GM18508 (cell line): ENCODE measurements at regions not wholly inside any gene's neighbourhood (a gene's known extent, or its start where the extent isn't known, plus 50 kb on each side); places are given as distances from the start of the nearest gene placed in this dataset.

Experiments
- ATAC-seq: cut with Tn5 transposase; IDR thresholded peaks from one replicate; pipeline ENCODE4 v1.9.1; 2021; ENCODE audit warnings: moderate number of reproducible peaks; ENCODE audit not compliant: insufficient read depth, unreplicated experiment

- no peak for ATAC-seq
These were observed 140.1 kb upstream of the LRFN2 start for GRCh38 chr6:40727271-40727670.

- no peak for ATAC-seq
These were observed 139.7 kb upstream of the LRFN2 start for GRCh38 chr6:40726853-40727252.

- ATAC-seq = no peak
These were observed 138.2 kb upstream of the LRFN2 start for GRCh38 chr6:40725390-40725789.

GRCh38 chr6:40724886-40725285 is 137.7 kb upstream of the LRFN2 start:
- ATAC-seq = no peak

DNA sequence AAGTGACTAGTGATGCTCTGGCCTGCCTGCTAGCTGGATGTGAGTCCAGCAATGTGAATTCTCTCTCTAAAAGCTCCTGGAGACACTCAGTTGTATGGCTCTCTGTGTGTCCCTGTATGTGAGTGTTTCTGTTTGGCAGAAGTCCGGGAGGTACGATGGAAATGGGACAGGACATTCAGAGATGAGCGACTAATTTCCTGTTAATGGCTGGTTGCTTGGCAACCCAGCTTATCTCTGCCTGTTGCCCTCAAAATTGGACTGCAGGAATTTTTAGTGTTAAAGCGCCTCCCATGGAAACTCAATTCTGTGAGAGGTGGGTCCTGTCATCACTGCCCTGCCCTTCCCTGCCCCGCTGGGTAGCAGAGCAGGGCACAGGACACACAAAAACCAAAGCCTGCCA is 136.8 kb upstream of the LRFN2 start:
- ATAC-seq = no peak

GRCh38 chr6:40722553-40723258 is 135.5 kb upstream of the LRFN2 start:
- no peak for ATAC-seq

- ATAC-seq = no peak
These were observed 134.9 kb upstream of the LRFN2 start for GRCh38 chr6:40722091-40722490.

- ATAC-seq = no peak
These were observed 134.2 kb upstream of the LRFN2 start for GRCh38 chr6:40721271-40721952.

- ATAC-seq = no peak
These were observed 133.2 kb upstream of the LRFN2 start for GRCh38 chr6:40720375-40720748.

- ATAC-seq = no peak
These were observed 132.7 kb upstream of the LRFN2 start for GRCh38 chr6:40719671-40720374.

GRCh38 chr6:40718401-40718800 is 131.2 kb upstream of the LRFN2 start:
- ATAC-seq = no peak

DNA sequence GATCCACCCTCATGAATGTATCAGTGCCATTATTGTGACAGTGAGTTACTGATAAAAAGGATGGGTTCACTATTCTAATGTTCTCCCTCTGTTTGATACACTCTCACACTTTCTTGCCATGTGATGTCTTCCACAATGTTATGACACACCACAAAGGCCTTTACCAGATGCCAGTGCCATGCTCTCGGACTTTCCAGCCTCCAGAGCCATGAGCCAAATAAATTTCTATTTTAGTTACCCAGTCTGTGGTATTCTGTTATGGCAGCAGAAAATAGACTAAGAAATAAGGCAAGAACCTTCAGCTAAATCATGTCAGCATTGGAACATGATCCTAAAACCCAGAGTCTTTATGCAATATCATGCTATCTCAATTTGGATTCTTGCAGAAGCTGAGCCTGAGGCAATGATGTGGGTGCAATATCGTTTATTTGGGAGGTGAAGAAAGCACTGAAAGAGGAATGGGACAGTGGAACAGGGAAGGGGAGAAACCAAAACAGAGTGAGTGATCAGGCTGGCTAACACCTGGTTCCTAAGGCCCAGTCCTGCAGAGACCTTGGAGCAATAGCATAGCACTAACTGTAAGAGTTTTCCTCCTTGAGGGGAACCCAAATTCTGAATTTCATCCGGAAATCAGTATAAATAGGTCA is 130.4 kb upstream of the LRFN2 start:
- no peak for ATAC-seq

DNA sequence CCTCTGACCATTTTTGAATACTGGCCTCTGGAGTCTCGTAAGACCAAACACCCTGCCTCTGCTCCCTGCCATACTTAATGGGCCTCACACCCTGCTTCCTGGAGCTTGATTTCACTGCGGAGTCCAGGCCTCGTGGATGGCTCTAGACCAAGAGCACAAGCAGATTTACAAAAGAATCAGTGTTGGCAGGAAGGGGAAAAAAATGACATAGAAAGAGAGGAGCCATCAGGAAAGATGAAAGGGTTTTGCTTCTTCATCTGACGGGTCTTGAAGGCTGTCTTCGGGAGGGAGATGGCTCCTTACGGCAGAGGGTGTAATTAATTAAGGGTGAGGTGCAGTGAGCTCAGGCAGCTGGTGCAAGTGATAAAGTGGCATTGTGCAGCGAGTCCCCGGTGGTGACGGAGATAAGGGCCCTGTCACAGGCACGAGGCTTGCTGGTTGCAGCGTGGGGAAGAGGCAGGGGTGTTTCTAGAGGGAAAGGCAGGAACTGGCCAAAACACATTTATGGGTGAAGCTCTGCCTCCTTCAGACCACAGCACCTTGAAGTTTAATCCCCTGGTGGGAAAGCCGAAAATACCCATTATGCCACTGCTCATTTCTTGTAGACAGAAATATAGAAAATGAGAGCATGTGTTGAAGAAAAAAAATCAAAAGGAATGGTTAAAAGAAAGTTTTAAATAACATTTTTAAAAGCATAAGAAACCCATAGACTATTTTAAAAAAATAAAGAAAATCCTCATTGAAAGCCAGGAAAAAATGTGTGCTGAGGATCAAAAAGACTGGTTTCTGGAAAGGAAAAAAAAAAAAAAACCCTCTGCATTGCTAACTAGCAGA is 128.6 kb upstream of the LRFN2 start:
- no peak for ATAC-seq

DNA sequence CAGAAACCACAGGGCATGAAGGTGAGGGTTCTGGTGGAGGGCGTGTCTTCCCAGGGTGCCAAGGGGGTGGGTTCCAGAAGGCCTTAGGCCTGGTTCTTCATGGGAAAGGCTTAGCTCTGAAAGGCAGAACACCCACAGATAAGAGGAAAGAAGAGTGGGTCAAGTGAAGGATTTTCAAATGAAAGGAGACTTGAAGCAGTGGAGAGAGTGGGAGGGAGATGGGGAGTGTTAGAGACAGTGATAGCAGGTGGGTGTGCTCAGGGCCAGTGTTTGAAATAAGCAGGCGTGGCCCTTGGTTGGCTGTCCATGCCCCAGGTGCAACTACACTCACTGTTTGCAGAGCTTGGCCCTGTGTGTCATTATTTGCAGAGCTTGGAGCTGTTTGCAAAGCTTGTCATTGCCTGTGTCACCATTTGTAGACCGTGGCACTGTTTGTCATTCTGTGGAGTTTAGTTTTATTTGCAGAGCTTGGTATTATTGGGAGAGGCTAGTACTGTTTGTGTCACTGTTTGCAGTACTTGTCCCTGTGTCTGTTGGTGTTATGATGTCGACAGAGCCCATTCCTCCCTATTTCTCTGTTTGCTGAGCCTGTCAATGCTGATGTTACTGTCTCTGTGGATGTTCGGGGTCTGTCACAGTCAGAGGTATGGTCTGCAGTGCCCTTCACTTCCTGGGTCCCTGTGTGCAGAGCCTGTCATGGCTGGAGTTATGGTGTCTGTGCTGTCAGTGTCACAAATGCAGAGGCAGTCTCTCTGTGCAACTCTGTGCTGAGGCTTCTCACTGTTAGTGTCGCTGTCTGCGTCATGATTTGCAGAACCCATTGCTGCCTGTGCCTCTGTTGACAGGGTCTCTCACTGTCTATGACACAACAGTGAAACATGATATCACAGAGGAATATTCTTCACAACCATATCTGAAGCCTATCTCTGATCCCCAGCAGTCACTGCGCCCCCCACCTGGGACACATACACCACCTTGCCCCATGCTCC is 127.7 kb upstream of the LRFN2 start:
- no peak for ATAC-seq

GRCh38 chr6:40714143-40714542 is 127.0 kb upstream of the LRFN2 start:
- no peak for ATAC-seq

GRCh38 chr6:40713002-40713719 is 126.0 kb upstream of the LRFN2 start:
- ATAC-seq = no peak

GRCh38 chr6:40710626-40711330 is 123.6 kb upstream of the LRFN2 start:
- no peak for ATAC-seq

DNA sequence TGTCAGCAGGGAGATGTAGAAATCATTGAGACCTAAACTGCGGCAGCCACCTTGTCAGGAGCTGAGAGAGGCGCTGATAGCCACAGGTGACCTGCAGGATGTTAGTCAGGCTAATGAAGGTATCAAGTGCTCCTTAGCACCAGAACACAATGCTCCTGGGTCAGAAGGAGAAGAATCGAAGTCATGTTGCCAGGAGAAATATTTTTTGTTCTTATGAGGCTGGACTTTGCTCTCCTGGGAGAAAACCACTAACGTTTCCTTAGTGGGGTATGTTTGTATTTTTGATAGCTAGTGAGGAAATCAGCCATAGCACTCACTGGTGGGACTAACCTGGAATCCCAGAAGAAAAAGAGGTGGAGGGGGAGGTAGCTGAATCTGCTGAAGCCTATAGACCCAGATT is 120.9 kb upstream of the LRFN2 start:
- ATAC-seq = no peak
